GM12878 (cell line): ENCODE measurements at regions not wholly inside any gene's neighbourhood (a gene's known extent, or its start where the extent isn't known, plus 50 kb on each side); places are given as distances from the start of the nearest gene placed in this dataset.

ENCODE experiments used
- ATAC-seq: fragments of 200-7000 bp; cut with Tn5 transposase; 3 replicates; pipeline ENCODE4 v1.9.1; 2020; ENCODE audit warnings: mild to moderate bottlenecking, moderate library complexity
- BruUV-seq: library from RNA; stranded (reverse); fragments of 400-500 nt; replicated peaks from 2 replicates; lab custom pipeline; 2021; lab: Mats Ljungman, UMichigan
- CTCF ChIA-PET: fragments of 300-600 bp; sonication (Branson Sonifier 250); formaldehyde crosslinking; extraction: SDS; loops from one replicate; lab custom pipeline; 2021; ENCODE audit warnings: inconsistent platforms; lab: Yijun Ruan, JAX
- POLR2A ChIA-PET: fragments of 350-600 bp; formaldehyde crosslinking; extraction: SDS; loops from one replicate; lab custom pipeline; 2021; ENCODE audit warnings: inconsistent platforms; lab: Charles Lee
- RAD21 ChIA-PET: fragments of 300-600 bp; sonication (Branson Sonifier 250); formaldehyde crosslinking; loops from one replicate; lab custom pipeline; 2023; ENCODE audit warnings: antibody characterized with exemption; ENCODE audit not compliant: unreplicated experiment; lab: Charles Lee
- SMC1A ChIA-PET: fragments of 300-600 bp; sonication (Branson Sonifier 250); formaldehyde crosslinking; loops from one replicate; lab custom pipeline; 2023; ENCODE audit not compliant: unreplicated experiment, uncharacterized antibody; lab: Charles Lee
- DNase-seq: peaks from one replicate; pipeline ENCODE4 v3.0.0-alpha.2; 2011; ENCODE audit warnings: low read depth, low spot score
- FAIRE-seq: peaks from 3 replicates; lab custom pipeline; 2011; peaks lifted over from hg19 to GRCh38; lab: Jason Lieb, UNC
- H2AFZ ChIP-seq: 2 replicates; pipeline ENCODE4 v1.6.0; 2011; ENCODE audit warnings: low read depth, low read length, control low read depth; ENCODE audit not compliant: control insufficient read depth
- H3K27ac ChIP-seq: 2 replicates; pipeline ENCODE4 v1.5.1; 2011; ENCODE audit warnings: control low read depth; ENCODE audit not compliant: control insufficient read depth, insufficient read depth
- H3K27me3 ChIP-seq, 2 experiments: replicated peaks in 1 of 2; 2 replicates each; pipeline versions ENCODE4 v1.6.0 to v1.6.1; 2011; ENCODE audit warnings: low read length in 1 of 2; ENCODE audit not compliant: control insufficient read depth in 2 of 2, insufficient read depth in 2 of 2
- H3K36me3 ChIP-seq, 2 experiments: 2 replicates each; pipeline ENCODE4 v1.5.1; 2011; ENCODE audit warnings: low read length in 1 of 2; ENCODE audit not compliant: control insufficient read depth in 2 of 2, insufficient read depth in 2 of 2
- H3K4me1 ChIP-seq: 2 replicates; pipeline ENCODE4 v1.6.1; 2011; ENCODE audit warnings: mild to moderate bottlenecking, low read length, moderate library complexity, mixed read lengths; ENCODE audit not compliant: control insufficient read depth, insufficient read depth
- H3K4me2 ChIP-seq: 2 replicates; pipeline ENCODE4 v1.6.0; 2011; ENCODE audit warnings: control low read depth; ENCODE audit not compliant: control insufficient read depth, insufficient read depth
- H3K4me3 ChIP-seq: fragments of 200-600 bp; sonication (generic); 2 replicates; pipeline ENCODE4 v1.5.1; 2016
- H3K79me2 ChIP-seq: 2 replicates; pipeline ENCODE4 v1.6.0; 2011; ENCODE audit warnings: low read length; ENCODE audit not compliant: control insufficient read depth, insufficient read depth
- H3K9ac ChIP-seq: 2 replicates; pipeline ENCODE4 v1.8.0; 2011; ENCODE audit warnings: low read length, control low read depth, mixed read lengths; ENCODE audit not compliant: control insufficient read depth, insufficient read depth
- H3K9me3 ChIP-seq: replicated peaks from 3 replicates; pipeline ENCODE4 v1.5.1; 2011; ENCODE audit warnings: mild to moderate bottlenecking, low read length; ENCODE audit not compliant: control insufficient read depth, insufficient read depth
- H4K20me1 ChIP-seq: 2 replicates; pipeline ENCODE4 v1.6.0; 2011; ENCODE audit not compliant: control insufficient read depth, insufficient read depth
- BACH1 ChIP-seq: fragments of 450-650 bp; IDR thresholded peaks from 2 replicates; pipeline ENCODE4 v1.6.1; 2017; ENCODE audit warnings: mild to moderate bottlenecking, borderline replicate concordance
- CEBPB ChIP-seq, 2 experiments: fragments of 150-350 bp in 1 of 2; IDR thresholded peaks; 2 replicates each; pipeline ENCODE4 v1.6.1; 2012 to 2014; ENCODE audit warnings: low read depth in 2 of 2, low read length in 2 of 2, borderline replicate concordance in 1 of 2, inconsistent platforms in 1 of 2
- EED ChIP-seq: sonication (generic); IDR thresholded peaks from 2 replicates; pipeline ENCODE4 v1.6.1; 2016; ENCODE audit warnings: antibody characterized with exemption, low read depth
- EGR1 ChIP-seq, 2 experiments: IDR thresholded peaks; 1 replicate in 1 of 2; 2 replicates in 1 of 2; pipeline ENCODE4 v1.6.1; 2011 to 2012; ENCODE audit warnings: low read depth in 2 of 2, low read length in 2 of 2, borderline replicate concordance in 1 of 2, mild to moderate bottlenecking in 1 of 2, moderate library complexity in 1 of 2
- EP300 ChIP-seq, 2 experiments: fragments of 150-350 bp in 1 of 2; IDR thresholded peaks; 2 replicates each; pipeline ENCODE4 v1.6.1; 2011 to 2012; ENCODE audit warnings: low read depth in 2 of 2, low read length in 2 of 2, borderline replicate concordance in 1 of 2, improper control_type of control experiment in 1 of 2, inconsistent platforms in 1 of 2; ENCODE audit not compliant: control insufficient read depth in 1 of 2
- MXI1 ChIP-seq: fragments of 150-350 bp; IDR thresholded peaks from 2 replicates; pipeline ENCODE4 v1.6.1; 2011; ENCODE audit warnings: low read depth, mild to moderate bottlenecking, inconsistent platforms, low read length, improper control_type of control experiment
- NFIC ChIP-seq: IDR thresholded peaks from 2 replicates; pipeline ENCODE4 v1.6.1; 2012; ENCODE audit warnings: low read depth, mild to moderate bottlenecking, inconsistent platforms, low read length, moderate library complexity
- NFYB ChIP-seq: IDR thresholded peaks from 2 replicates; pipeline ENCODE4 v1.6.1; 2011; ENCODE audit warnings: low read depth, mild to moderate bottlenecking, low read length, improper control_type of control experiment, moderate library complexity; ENCODE audit not compliant: insufficient read depth
- NR2C1 ChIP-seq: fragments of 450-650 bp; IDR thresholded peaks from 2 replicates; pipeline ENCODE4 v1.6.1; 2017; ENCODE audit warnings: antibody characterized with exemption, mild to moderate bottlenecking, moderate library complexity
- NR2F1 ChIP-seq: fragments of 450-650 bp; conservative IDR thresholded peaks from 2 replicates; pipeline ENCODE4 v1.6.1; 2017; ENCODE audit warnings: mild to moderate bottlenecking
- RBBP5 ChIP-seq: fragments of 200-600 bp; sonication (generic); conservative IDR thresholded peaks from 2 replicates; pipeline ENCODE4 v1.6.1; 2016
- RUNX3 ChIP-seq: IDR thresholded peaks from 2 replicates; pipeline ENCODE4 v1.6.1; 2012; ENCODE audit warnings: low read length, inconsistent platforms
- SPI1 ChIP-seq: IDR thresholded peaks from 2 replicates; pipeline ENCODE4 v1.6.1; 2011; ENCODE audit warnings: low read depth, mild to moderate bottlenecking, low read length, moderate library complexity, borderline replicate concordance; ENCODE audit not compliant: insufficient read depth
- STAT3 ChIP-seq: IDR thresholded peaks from 2 replicates; pipeline ENCODE4 v1.6.1; 2011; ENCODE audit warnings: low read depth, low read length, improper control_type of control experiment
- SUPT20H ChIP-seq: IDR thresholded peaks from 2 replicates; pipeline ENCODE4 v1.6.1; 2011; ENCODE audit warnings: low read depth, mild to moderate bottlenecking, low read length, moderate library complexity, borderline replicate concordance; ENCODE audit not compliant: control insufficient read depth
- TCF7 ChIP-seq: IDR thresholded peaks from 2 replicates; pipeline ENCODE4 v1.6.1; 2014; ENCODE audit warnings: antibody characterized with exemption, borderline replicate concordance
- ZNF207 ChIP-seq: fragments of 450-650 bp; IDR thresholded peaks from 2 replicates; pipeline ENCODE4 v1.6.1; 2014; ENCODE audit warnings: antibody characterized with exemption, mild to moderate bottlenecking, borderline replicate concordance
- in situ Hi-C: fragments of 300-500 bp; cut with MboI; formaldehyde crosslinking; loops from 9 replicates; pipeline ENCODE4 v1.14.3; 2018; ENCODE audit warnings: mixed read lengths
- intact Hi-C: fragments of 100-400 bp; cut with micrococcal nuclease; formaldehyde crosslinking; loops from one replicate; pipeline ENCODE4 v1.14.2; 2022; ENCODE audit not compliant: unreplicated experiment
- TF ChIP-seq, protein P1 (sequence below): fragments of 450-650 bp; IDR thresholded peaks from 2 replicates; pipeline ENCODE4 v1.6.1; 2017; ENCODE audit warnings: mild to moderate bottlenecking, moderate library complexity
- TF ChIP-seq, protein P2 (sequence below): IDR thresholded peaks from 2 replicates; pipeline ENCODE4 v1.6.1; 2011; ENCODE audit warnings: low read depth, low read length, improper control_type of control experiment, borderline replicate concordance

DNA sequence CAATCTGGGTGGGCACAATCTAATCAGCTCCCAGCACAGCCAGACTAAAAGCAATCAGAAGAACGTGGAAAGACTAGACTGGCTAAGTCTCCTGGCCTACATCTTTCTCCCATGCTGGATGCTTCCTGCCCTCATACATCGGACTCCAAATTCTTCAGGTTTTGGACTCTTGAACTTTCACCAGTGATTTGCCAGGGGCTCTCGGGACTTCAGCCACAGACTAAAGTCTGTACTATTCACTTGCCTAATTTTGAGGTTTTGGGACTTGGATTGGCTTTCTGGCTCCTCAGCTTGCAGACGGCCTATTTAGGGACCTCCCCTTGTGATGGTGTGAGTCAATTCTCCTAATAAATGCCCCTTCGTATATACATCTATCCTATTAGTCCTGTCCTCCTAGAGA, 66.6 kb upstream of the SOX21 start (continued):
- TF ChIP-seq CEBPB (IDR thresholded peaks at IDR 0.05; ENCODE audit: borderline replicate concordance in 1 of 2, low read depth in 2 of 2, low read length in 2 of 2) (no peak), NFYB (no peak), SPI1 (no peak), MXI1 (no peak), NR2C1 (no peak)
- TF ChIP-seq, all 136 proteins: peak for 0

DNA sequence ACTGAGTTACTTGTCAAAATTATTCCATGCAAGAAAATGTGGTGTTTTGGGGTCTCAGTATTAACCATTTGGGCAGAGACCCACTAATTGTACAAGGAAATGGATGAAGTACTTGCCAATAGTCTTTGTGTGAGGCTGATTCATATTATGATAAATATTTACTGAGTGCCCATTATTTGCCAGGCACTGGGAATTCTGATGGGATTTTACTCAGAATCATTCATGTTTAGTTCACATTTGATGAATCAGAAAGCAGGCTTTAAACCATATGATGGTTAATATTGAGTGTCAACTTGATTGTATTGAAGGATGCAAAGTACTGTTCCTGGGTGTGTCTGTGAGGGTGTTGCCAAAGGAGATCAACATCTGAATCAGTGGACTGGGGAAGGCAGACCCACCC, 66.2 kb upstream of the SOX21 start:
- Histone ChIP-seq H3K79me2 (no peaks in the 10 kb centered on the region), H2AFZ (no peak overlapping the region), H3K4me2 (no peak overlapping the region), H3K27ac (no peak overlapping the region), H4K20me1 (no peaks in the 10 kb centered on the region), H3K27me3 (no peaks in the 10 kb centered on the region; a peak in 2 of 4 replicates), H3K4me1 (no peaks in the 10 kb centered on the region), H3K4me3 (no peak overlapping the region), H3K9ac (no peak overlapping the region), H3K9me3 (no peaks in the 10 kb centered on the region), H3K36me3 (no peaks in the 10 kb centered on the region)
- ATAC-seq (no peak), DNase-seq (no peak), FAIRE-seq (no peak)
- RAD21 ChIA-PET, result no interaction called here
- in situ Hi-C loops, result no loop called here
- BruUV-seq, result no TSS peak
- SMC1A ChIA-PET, result no interaction called here
- CTCF ChIA-PET, result no interaction called here
- intact Hi-C loops, result no loop called here
- POLR2A ChIA-PET, result no interaction called here
- TF ChIP-seq EP300 (IDR thresholded peaks at IDR 0.05; ENCODE audit: borderline replicate concordance in 1 of 2, control insufficient read depth in 1 of 2, low read depth in 2 of 2, low read length in 2 of 2) (no peak), STAT3 (no peak), EGR1 (IDR thresholded peaks at IDR 0.05; ENCODE audit: borderline replicate concordance in 1 of 2, low read depth in 2 of 2, low read length in 2 of 2) (no peak), ZNF207 (no peak), RBBP5 (no peak), SUPT20H (no peak), EED (no peak), TCF7 (no peak), NR2F1 (no peak), NFIC (no peak), RUNX3 (no peak), BACH1 (no peak)
- TF ChIP-seq, protein P1, sequence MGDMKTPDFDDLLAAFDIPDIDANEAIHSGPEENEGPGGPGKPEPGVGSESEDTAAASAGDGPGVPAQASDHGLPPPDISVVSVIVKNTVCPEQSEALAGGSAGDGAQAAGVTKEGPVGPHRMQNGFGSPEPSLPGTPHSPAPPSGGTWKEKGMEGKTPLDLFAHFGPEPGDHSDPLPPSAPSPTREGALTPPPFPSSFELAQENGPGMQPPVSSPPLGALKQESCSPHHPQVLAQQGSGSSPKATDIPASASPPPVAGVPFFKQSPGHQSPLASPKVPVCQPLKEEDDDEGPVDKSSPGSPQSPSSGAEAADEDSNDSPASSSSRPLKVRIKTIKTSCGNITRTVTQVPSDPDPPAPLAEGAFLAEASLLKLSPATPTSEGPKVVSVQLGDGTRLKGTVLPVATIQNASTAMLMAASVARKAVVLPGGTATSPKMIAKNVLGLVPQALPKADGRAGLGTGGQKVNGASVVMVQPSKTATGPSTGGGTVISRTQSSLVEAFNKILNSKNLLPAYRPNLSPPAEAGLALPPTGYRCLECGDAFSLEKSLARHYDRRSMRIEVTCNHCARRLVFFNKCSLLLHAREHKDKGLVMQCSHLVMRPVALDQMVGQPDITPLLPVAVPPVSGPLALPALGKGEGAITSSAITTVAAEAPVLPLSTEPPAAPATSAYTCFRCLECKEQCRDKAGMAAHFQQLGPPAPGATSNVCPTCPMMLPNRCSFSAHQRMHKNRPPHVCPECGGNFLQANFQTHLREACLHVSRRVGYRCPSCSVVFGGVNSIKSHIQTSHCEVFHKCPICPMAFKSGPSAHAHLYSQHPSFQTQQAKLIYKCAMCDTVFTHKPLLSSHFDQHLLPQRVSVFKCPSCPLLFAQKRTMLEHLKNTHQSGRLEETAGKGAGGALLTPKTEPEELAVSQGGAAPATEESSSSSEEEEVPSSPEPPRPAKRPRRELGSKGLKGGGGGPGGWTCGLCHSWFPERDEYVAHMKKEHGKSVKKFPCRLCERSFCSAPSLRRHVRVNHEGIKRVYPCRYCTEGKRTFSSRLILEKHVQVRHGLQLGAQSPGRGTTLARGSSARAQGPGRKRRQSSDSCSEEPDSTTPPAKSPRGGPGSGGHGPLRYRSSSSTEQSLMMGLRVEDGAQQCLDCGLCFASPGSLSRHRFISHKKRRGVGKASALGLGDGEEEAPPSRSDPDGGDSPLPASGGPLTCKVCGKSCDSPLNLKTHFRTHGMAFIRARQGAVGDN, result no peak
- TF ChIP-seq, protein P2, sequence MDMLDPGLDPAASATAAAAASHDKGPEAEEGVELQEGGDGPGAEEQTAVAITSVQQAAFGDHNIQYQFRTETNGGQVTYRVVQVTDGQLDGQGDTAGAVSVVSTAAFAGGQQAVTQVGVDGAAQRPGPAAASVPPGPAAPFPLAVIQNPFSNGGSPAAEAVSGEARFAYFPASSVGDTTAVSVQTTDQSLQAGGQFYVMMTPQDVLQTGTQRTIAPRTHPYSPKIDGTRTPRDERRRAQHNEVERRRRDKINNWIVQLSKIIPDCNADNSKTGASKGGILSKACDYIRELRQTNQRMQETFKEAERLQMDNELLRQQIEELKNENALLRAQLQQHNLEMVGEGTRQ, result no peak
